Stimulated activated CD4-positive, alpha-beta T cell treated with anti-CD3 and anti-CD28 coated beads, Interleukin-1b, Interleukin-23, amount 100 ng/mL, for 24 hours (primary cell): ENCODE measurements at regions not wholly inside any gene's neighbourhood (a gene's known extent, or its start where the extent isn't known, plus 50 kb on each side); places are given as distances from the start of the nearest gene placed in this dataset.
"Not testable (repeated sequence)": the region's sequence is repeated elsewhere in the genome, so short reads cannot be mapped to it uniquely, and the experiment has no call there.

Experiments used
- DNase-seq, 4 experiments: peaks; one replicate each; pipeline ENCODE4 v3.0.0-alpha.2; 2020; ENCODE audit warnings: low read depth in 4 of 4, low spot score in 1 of 4

- no peak for DNase-seq
Measured at GRCh38 chr2:236370847-236371409, 106.7 kb upstream of the ASB18 start.

GRCh38 chr2:236375973-236376476 lies 111.8 kb upstream of the ASB18 start:
- no peak for DNase-seq

- DNase-seq = no peak
Measured at GRCh38 chr2:236376566-236377244, 112.5 kb upstream of the ASB18 start.

DNA sequence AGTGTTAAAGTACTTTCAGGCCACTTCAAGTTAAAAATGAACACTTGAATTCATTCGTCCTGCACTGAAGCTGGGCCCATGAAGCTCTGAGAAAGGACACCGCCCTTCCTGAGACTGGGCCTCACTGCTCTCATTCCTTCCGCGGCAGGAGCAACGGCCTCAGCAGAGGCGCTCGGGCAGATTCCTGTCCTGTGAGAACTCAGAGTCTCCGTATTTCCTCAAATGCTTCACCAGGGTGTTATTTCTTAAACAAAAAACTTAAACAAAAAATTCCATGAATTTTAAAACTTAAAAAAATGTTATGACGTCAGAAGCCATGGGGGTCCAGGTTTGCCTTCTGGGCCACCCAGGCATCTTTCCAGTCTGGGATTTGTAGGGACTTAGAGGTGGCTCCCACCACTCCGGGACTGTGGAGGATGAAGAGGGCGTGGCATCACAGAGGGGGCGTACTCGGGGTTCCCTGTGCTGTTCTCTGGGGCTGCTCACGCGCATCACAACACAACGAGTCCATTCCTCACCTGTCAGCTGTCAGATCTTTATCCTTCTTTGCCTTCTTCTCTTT lies 115.9 kb upstream of the ASB18 start:
- DNase-seq = no peak

DNA sequence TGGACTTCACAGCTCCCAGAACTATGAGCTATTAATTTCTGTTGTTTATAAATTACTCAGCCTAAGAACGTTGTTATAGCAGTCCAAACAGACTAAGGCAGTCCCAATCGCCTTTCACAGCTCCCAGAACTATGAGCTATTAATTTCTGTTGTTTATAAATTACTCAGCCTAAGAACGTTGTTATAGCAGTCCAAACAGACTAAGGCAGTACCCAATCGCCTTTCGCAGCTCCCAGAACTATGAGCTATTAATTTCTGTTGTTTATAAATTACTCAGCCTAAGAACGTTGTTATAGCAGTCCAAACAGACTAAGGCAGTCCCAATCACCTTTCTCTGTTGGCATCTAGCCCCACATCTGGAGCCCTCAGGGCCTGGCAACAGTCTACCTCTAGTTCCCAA lies 117.0 kb upstream of the ASB18 start:
- DNase-seq = not testable (repeated sequence)

GRCh38 chr2:236389284-236390216 lies 125.3 kb upstream of the ASB18 start:
- DNase-seq = not testable (repeated sequence)

DNA sequence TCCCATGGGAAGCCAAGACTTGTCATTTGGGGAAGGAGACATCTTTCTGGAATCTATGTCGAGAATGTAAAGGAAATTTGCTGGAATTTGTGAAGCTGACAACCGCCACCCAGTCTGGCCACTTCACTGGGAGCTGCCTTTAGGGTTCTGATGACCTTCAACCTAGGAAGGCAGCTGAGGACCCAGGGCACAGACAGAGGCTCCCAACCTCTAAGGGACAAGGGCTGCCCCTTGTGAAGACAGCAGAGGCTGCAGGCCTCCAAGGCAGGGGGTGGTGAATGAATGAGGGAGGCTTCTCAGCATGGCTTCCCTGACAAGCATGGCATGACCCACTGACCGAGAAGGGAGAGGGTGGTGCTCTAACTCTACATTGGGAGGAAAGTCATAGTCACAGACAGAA lies 128.9 kb upstream of the ASB18 start:
- DNase-seq = no peak

DNA sequence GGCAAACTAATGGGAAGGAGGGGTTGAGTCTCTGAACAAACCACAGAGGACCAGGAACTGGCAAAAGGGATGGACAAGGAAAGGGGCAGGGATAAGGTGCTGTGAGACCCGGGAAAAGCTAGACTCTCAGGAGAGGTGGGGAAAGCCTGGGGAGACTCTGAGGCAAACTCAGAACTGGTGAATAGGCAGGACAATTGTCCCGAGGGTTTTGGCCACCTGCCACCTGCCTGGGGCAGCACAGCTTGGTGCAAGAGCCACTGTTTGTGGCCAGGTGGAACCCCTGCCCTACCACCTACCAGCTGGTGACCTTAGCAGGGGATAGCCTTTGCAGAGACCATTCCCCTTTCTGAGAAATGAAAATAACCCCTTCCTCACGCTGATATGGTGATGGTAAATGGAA lies 129.4 kb upstream of the ASB18 start:
- DNase-seq = no peak

DNA sequence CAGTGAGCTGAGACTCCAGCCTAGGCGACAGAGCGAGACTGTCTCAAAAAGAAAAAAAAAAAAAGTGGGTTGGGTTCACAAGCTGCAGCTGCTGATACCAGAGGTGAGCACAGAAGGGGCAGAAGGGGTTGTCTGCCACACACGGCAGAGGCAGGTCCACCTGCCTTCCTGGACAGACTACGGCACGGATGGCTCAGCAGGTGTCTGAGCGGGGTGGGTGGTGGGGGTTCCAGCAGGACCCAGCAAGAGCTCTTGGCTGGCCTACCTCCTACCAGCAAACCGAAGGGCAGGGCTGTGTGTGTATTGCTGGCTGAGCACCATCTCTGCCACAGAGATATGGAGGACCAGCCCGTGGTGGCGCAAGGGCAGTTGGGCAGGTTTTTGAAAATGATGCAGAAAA lies 130.4 kb upstream of the ASB18 start:
- DNase-seq = no peak

DNA sequence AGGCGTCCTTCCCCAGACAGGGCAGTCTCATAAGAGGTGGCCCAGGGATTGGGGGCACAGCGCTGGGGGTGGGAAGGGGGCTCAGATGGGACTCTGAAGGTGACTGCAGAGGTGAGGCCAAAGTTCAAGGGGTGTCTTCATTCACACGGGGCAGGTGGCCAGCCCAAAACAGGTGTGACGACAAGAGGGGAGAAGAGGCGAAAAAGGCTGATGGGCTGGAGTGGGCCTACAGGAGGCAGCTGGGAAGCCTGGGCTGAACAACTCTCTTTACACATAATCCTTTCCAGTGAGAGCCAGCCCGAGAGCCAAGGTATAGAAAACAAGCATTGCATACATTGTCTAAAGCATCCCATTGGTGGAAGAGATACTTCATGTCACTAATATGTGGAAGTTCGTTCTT lies 130.9 kb upstream of the ASB18 start:
- no peak for DNase-seq

DNA sequence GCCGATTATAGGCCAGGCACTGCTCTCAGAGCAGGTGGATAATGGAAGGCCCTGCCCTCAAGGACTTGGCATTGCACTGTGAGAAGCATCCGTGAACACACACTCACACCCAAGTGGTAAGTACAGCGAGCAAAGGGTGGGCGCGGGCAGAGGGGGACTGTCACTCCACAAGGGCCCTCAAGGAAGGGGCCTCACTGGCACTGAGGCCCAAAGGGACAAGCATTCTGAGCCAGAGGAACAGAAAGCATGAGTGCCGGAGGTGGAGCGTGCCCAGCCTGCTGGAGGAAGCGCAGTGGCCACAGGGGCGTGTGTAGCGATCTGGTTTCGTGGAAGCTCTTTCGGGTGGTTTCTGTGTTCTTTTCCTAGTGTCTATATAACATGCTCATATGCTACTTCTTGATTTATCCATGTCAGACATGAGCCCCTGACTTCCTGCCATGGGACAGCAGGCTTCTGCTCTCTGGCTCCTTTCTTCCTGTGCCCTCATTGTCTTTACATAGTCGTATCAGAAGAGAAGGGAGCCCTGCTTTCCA lies 132.7 kb upstream of the ASB18 start:
- DNase-seq = no peak

DNA sequence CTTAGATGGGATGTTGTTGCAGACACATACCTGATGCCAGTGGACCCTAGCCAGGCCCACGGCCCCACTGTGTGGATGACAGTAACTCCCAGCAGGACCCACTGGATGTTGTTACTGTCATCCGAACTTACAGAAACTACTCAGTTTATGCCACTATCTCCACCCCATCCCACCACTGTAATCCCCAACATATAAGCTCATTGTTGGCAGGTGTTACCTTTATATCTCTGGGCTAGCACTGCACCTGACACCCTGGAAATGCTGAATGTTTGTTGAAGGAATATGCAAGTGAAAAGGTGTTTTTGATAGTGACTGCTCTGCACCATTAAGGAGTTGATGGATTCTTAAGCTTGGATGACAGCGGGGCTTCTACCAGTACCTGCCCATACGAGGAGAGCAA lies 133.5 kb upstream of the ASB18 start:
- no peak for DNase-seq

GRCh38 chr2:236399409-236399808 lies 135.2 kb upstream of the ASB18 start:
- DNase-seq = no peak

- DNase-seq = no peak
Measured at GRCh38 chr2:236400046-236400574, 135.9 kb upstream of the ASB18 start.

DNA sequence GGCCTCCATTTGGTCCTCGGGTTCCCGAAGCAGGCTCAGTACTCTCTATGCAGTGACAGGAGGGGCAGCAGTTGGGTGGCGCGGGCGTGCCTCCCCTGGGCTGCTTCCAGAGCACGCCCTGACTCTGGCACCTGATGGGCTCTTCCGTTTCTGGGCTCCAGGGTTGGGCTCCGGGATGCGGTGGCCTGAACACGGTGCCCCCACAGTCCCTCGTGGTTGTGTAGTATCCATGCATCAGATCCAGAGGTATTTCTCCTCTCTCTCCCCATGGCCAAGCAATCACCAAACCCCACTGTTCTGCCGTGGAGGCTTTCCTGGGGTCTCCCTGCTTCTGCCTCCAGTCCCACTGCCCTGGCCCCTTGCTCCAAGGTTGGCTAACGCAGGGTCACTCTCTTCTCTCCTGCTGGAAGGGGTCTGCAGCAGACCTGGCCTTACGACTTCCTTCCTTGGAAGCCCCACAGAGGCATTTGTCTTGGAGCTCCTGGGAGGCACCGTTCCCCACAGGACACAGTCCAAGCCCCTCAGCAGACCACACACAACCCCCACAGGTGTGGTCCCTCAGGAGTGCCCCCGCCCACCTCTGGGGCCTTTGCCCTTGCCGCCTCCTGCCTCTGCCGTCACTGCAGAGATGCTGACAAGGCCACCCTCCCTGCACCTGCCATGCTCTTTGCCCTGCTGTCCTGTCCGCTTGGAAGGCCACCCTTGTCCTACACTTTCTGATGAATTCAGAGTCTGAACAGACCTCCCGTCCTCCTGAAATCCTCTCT lies 136.6 kb upstream of the ASB18 start:
- no peak for DNase-seq

DNA sequence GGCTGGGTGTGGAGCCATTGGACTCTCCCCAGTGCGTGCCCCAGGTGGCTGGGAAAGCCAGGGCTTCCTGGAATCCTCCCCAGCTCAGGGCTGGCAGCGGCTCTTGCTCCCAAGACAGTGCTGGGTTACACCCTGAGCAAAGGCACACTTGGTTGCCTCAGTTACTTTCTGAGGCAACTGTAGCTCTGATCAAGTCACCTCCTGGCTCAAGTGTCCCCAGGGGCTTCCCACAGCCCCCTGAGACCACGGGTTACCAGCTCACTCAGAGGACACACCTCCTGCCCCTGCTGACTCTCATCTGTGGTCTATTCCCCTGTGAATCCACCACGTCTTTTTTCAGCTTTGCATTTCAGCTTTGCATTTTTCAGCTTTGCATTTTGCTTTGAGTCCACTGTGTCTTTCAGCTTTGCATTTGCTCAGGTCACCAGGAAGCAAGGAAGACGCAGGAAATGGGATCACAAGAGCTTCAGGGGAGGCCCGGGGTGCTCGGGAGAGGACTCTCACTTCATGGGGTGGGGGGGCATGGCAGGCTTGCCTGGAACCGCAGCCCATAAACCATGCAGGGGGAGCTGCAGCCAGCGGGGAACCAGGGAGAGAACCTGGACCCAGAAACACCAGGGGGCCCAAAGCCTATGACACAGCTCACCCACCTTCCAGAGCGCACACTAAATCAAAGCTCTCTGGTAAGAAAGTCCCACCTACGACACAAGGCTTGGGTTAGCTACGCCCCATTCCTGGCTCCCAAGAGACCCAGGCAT lies 138.0 kb upstream of the ASB18 start:
- no peak for DNase-seq

- DNase-seq = no peak
Measured at GRCh38 chr2:236403125-236403524, 138.9 kb upstream of the ASB18 start.

- no peak for DNase-seq
Measured at GRCh38 chr2:236403811-236404210, 139.6 kb upstream of the ASB18 start.

GRCh38 chr2:236404346-236404745 lies 140.1 kb upstream of the ASB18 start:
- no peak for DNase-seq

DNA sequence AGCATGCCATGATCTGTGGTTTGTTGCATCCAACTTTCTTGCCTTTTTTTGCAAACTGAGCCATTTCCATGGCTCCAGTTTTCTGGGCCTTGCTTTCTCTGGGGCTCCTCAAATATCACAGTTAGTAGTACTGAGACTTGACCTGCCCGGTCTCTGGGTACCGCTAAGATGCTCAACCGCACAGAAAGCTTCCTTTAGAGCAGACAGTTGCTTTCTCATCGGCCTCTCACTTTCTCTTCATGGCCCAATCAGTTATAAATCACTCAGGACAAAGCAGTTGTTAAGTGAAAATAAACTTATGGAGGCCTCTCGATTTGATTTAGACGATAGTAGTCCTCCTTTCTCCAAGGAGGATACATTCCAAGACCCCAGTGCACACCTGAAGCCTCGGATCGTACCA lies 141.2 kb upstream of the ASB18 start:
- no peak for DNase-seq
